GM21529 (cell line): ENCODE measurements at regions not wholly inside any gene's neighbourhood (a gene's known extent, or its start where the extent isn't known, plus 50 kb on each side); places are given as distances from the start of the nearest gene placed in this dataset.

ENCODE experiments used
- ATAC-seq: cut with Tn5 transposase; IDR thresholded peaks from one replicate; pipeline ENCODE4 v1.9.1; 2021; ENCODE audit not compliant: unreplicated experiment

GRCh38 chr12:115474539-115475353, 790.8 kb upstream of the TBX3 start:
- no peak for ATAC-seq

GRCh38 chr12:115473257-115473956, 789.4 kb upstream of the TBX3 start:
- no peak for ATAC-seq

- no peak for ATAC-seq
Measured at GRCh38 chr12:115472852-115473251, 788.9 kb upstream of the TBX3 start.

- no peak for ATAC-seq
Measured at GRCh38 chr12:115470977-115471376, 787.0 kb upstream of the TBX3 start.

GRCh38 chr12:115470526-115470925, 786.6 kb upstream of the TBX3 start:
- ATAC-seq = no peak

DNA sequence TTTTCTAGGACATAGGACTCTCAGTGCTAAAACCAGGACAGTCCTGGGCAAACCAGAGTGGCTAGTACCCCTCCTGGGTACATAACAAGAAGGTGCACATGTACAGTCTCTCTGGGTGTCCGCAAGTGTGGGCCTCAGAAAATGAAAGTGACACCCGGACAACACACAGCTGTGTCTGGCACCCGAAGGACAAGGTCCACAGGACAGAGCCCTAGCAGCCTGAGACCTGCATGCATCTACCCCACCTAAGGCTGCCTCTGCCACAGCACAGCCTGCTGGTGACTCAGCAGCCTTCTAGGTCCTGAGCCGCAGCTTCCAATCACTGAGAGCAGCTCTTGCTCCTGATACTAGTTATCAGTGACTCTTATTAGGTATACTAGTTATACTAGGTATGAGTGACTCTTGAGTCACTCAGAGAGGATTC, 784.1 kb upstream of the TBX3 start:
- ATAC-seq = no peak

DNA sequence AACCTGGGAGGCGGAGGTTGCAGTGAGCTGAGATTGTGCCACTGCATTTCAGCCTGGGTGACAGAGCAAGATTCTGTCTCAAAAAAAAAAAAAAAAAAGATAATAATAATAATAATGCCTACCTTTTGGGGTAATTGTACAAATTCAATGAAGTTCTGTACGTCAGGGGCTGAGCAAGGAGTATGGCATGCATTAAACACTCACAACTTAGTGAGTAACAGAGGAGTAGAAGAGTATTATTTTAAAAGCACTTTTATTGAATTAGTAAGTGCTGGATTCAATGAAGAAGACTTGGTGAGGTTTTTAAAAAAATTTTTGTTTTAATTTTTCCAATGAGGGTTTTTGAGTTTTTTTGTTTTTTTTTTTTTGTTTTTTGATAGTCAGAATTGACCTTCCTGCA, 783.6 kb upstream of the TBX3 start:
- no peak for ATAC-seq

GRCh38 chr12:115466076-115466475, 782.1 kb upstream of the TBX3 start:
- ATAC-seq = no peak

GRCh38 chr12:115464661-115465060, 780.7 kb upstream of the TBX3 start:
- no peak for ATAC-seq

DNA sequence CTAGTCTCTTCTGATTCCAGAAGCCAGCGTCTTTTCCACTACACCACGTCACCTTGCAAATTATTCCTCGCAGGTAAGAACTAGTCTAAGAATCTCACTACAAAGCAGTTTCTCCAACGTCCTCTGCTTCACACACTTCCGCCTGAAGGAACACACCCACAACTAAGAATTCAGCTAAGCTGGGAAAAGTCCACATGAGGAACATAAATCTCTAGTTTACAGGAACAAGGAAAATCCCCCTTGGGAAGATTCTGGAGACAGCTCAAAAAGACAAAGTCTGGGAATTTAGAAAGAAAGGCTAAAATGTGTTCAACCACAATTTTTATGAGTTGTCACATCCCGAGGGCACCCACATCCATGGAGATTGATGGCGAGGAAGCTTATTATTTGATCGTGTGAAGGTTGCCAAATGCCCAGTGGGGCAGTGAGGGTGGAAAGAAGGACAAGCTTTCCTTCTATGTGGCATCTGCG, 780.2 kb upstream of the TBX3 start:
- no peak for ATAC-seq

- ATAC-seq = no peak
Measured at GRCh38 chr12:115461401-115461800, 777.4 kb upstream of the TBX3 start.

DNA sequence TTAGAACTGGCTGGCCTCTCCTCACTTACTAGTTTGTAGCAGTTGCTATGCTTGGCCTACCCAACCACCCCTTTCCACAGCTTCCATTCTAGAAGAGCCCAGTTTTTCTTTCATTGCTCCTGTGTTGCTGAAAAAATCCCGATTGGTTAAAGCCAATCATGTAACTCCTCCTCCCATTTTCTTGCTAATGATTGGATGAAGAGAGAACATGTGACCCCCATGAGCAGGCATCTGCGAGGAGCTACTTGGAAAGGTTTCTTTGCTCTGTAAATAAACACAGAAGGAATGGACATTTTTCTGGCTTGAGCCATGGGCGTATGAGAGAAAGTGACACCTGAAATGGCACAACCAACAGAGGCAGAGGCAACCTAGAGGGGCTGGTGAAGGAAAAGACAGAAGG, 773.8 kb upstream of the TBX3 start:
- ATAC-seq = no peak

- ATAC-seq = no peak
Measured at GRCh38 chr12:115456946-115457689, 773.1 kb upstream of the TBX3 start.

GRCh38 chr12:115455268-115455681, 771.3 kb upstream of the TBX3 start:
- ATAC-seq = no peak

- no peak for ATAC-seq
Measured at GRCh38 chr12:115452751-115453281, 768.8 kb upstream of the TBX3 start.

DNA sequence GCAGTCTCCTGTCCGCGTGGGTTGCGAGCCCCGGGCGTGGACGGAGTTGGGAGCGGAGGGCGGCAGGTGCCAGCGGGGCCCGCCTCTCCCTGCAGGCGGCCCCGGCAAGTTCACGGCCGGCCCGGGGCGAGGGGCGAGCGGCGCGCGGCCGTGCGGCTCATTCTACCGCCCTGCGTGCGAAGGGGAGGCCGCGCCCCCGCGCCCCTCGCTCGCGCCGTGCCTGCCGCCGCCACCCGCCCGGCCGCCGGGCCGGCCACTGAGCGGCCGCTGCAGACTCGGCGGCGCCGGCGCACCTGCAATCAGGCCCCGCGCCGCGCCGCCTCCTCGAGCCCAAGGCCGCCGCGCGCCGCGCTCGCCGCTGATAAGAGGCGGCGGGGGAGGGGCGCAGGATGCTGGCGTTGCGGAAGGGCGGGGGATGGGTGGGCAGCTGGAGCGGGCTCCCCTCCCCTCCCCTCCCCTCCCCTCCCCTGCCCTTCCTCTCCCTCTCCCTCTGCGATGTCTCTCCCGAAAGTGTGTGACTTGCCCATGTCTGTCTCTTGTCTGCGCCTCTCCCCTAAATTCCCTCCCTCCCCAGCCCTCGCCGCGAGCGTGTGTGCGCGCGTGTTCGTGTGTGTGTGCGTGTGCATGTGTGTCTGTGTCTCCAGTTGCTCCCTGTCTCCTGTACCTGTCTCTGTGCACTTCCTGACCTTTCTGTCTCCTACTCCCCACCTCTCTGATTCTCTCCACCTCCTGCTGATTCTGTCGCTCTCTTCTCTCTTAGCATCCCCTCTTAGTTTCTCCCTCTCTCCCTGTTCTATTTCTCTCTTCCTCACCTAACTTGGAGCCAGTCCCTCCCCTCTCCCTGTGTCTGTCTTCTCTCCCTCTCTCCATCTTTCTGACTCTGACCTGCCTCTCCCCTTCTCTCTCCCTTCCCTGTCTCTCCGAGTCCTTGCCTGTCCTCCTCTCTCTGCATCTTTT, 768.1 kb upstream of the TBX3 start:
- peak; percentile 59 for ATAC-seq

GRCh38 chr12:115451151-115451779, 767.3 kb upstream of the TBX3 start:
- ATAC-seq = no peak

DNA sequence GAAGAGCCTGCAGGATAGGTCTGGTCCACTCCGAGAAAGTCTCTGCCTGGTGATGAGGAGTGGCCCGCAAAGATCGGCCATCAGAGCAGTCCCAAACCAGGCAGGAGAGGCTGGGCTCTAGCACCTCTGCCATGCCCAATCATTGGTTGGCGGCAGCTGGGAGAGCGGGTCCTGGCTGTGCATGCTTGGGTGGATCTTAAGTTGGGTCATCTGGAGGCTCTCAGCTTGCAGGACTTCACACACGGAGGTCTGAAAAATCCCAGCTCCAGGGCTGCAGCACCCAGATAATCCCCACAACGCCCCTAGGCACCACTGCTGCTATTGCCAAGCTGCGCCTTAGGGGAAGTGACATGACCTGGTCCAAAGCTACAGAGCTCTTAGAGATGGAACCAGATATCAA, 766.7 kb upstream of the TBX3 start:
- ATAC-seq = no peak

DNA sequence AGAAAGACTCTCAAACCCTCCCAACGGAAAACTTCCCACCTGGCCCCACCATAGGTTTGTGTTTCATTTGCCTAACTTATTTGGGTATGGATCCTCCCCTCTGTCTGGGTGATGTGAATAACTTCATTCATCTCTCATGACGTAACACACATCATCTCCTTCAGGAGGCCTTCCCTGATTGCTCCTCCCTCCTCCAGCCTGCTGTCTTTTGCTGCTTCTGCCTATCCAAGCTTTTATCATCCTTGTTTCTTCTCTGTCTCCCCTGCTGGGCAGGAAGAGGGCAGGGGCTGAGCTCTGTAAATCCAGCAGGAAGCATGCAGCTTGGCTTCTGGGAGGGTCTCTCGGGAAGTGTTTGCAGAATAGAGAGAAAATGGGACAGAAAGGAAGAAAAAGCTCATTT, 766.0 kb upstream of the TBX3 start:
- no peak for ATAC-seq

GRCh38 chr12:115449526-115449925, 765.6 kb upstream of the TBX3 start:
- no peak for ATAC-seq
